ENCODE measurements at regions not wholly inside any gene's neighbourhood (a gene's known extent, or its start where the extent isn't known, plus 50 kb on each side); places are given as distances from the start of the nearest gene placed in this dataset.

DNA sequence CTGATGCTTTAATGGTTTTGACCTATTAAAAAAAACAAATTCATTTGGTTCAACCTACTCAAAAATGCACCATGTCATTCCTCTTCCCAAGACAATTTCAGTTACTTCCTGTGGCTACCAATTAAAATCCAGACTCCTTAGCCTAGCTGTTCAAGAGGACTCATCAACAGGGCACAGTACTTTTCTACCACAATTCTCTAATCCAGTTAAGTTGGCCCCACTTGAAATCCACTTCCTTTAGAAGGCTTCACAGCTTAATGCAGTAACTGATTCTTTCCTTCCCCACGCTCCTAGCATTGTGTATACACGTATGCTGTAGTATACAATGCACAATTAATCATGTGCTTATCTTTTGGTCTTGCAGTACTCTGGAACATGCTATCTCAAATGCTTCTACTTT is 129.8 kb downstream of the UGT8 start:
- no peak for DNase-seq

DNA sequence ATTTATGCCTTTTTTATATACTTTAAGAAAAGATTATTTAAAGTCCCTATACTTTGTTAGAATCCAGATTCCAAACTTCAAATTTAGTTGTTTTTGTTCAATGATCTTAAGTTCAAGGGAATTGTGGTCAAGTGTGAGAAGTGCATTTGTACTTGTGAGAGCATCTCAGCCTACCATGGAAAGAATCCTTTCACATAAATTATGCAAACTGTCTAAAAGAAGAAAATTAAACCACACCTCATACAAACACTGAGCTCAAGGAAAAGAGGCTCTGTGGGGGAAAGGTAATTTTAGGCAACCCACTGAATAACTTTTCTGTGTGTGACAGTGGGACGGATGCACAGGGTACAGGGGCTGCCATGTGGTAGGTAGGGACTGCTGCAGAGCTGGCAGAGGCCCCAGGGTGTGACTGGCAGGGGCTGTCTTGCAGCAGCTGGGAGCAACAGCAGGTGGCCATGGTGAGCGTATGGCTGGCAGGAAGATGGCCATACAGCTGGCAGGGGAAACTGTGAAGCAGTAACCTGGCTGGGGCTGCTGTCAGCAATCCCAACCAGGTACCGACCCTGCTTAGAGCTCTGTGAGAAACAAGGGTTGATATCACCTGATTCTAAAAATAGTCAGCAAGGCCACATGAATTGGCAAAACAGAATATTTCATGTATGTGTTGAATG is 130.6 kb downstream of the UGT8 start:
- DNase-seq, result peak; percentile 24

DNA sequence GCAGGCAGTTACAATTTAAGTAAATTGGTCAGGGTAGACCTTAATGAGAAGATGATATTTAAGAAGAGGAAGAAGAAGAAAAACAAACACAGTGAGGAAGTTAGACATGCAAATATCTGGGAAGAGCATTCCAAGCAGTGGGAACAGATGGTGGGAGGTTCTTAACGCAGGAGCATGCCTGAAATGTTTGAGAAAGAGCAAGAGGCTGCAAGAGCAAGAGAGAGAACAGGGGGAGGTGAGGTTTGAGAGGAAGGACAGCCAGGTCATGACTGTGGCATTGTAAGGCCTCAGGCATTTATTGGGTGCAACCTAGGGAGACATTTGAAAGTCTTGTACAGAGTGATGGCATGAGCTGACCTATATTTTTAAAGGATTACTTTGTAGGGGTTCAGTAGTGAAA is 136.0 kb downstream of the UGT8 start:
- DNase-seq, result no peak

DNA sequence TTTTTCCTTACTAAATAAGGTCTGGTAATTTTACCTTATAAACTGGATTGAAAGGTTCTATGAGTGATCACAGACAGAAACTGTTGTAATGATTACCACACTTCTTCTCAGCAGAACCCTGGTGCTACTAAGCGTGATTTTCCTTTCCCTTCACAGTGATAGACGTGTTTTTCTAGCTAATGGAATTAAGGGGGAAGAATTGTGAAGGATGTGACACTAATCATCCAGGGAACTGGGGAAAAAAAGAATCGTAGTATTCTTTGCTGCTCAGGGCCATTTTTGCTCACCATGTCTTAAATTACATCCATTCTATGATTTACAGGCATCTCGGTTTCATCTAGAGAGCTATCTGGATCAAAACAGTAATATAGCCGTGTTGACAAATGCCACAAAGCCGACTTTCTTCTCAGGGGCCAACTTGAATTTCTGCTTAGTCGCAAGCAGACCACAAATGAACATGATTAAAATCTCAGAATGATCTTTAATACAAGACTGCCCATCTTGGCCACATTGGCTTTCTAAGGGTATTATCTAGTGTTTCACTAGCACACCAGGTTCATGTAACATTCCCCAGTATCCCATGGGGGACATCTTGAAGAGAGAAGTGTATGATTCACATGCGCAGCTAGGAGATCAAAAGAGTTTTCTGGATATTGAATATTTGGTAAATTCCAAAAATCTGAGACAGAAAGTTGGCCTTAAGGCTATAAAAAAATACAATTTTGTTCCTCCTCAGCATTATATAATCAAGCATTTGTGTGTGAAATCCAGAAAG is 154.0 kb downstream of the UGT8 start:
- DNase-seq, result no peak

DNA sequence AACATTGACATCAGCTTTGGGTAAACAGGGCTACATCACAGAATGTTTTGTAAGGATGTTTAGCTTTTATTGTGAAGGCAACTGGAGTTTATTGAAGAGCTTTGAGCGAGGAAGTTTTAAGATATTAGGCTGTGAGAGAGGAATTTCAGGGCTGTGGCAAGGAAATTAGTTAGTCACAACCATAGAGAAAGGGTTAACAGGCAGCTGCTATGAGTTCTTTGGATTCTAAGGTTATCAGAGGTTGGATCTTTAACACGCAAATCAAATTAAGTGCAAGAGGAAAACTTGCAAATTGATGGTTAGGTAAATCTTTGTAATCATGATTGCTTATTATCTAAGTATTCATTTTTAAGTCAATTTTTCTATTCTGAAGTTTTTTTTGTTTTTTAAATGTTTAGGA is 156.0 kb downstream of the UGT8 start:
- no peak for DNase-seq

DNA sequence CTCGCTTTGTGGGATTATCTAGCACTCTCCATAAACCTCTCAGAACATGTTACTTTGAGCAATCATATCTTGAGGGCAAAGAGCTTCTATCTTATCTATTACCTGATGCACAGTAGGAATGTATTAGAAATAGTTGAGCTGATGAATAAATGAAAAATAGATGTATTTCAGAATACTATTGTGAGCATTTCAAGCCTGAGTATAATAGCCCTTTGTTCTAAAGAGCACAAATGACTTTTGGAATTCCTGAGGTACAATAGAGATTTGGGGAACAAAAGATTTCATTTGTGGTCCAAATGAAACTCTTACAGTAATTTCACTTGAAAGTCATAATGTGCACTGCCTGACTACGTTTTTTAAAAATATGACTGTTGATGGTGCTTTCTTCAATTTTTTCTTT is 159.5 kb downstream of the UGT8 start:
- no peak for DNase-seq

DNA sequence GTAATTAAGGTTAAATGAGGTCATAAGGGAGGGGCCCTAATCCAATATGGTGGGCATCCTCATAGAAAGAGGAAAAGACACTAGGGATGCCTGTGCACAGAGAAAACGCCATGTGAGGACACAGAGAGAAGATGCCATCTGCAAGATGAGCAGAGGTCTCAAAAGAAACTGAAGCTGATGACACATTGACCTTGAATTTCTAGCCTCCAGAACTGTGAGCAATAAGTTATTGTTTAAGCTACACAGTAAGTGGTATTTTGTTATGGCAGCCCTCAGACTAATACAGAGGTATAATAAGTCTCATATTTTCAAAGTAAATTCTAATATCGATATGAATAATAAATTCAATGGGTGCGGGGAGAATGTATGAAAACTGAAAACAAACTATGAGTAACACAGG is 169.9 kb downstream of the UGT8 start:
- no peak for DNase-seq

DNA sequence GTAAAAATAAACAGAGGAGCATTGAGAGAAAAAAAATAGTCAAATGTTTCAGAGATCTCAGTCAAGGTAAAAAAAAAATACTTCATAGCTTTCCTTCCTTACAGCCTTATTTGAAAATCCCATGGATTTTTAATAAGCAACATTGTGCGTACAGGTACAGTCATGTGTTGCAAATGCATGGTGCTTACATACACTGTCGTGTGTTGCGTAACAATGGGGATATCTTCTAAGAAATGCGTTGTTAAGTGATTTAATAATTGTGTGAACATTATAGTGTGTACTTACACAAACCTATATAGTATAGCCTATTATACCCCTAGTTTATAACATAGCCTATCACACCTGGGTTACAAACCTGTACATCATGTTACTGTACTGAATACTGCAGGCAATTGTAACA is 172.0 kb downstream of the UGT8 start:
- no peak for DNase-seq

DNA sequence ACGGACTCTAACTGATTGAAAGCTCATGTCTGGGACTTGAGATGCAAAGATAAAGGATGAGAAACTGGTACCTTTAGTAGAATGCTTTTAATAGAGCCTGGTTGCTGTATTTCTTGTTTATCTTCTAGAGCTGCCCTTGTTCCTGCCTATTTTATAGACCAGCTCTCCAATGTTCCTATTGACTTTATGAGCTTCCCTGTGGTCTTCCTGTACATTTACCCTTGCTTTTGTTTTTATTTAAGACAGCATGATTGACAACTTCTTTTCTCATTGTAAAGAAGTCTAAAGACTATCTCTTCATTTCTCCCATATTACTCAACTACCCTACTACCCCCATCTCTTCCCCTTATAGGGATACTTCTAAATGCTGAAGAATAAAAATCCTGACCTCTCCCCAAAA is 174.7 kb downstream of the UGT8 start:
- DNase-seq, result no peak

All from femur (tissue), 1 donor.